Right ventricle myocardium superior (tissue), 1 donor: ENCODE measurements at regions not wholly inside any gene's neighbourhood (a gene's known extent, or its start where the extent isn't known, plus 50 kb on each side); places are given as distances from the start of the nearest gene placed in this dataset.

Experiments
- ATAC-seq: fragments of 200-7000 bp; cut with Tn5 transposase; one replicate; pipeline ENCODE4 v1.9.1; 2020; ENCODE audit warnings: mild to moderate bottlenecking; ENCODE audit not compliant: poor library complexity
- DNase-seq: peaks from one replicate; pipeline ENCODE4 v3.0.0-alpha.2; 2020
- intact Hi-C: fragments of 100-400 bp; cut with DNase I; formaldehyde crosslinking; loops from one replicate; pipeline ENCODE4 v1.11.2; 2022
- donor health status: DM: no; HTN: yes; CAD: no; lungs with severe emphysema.

DNA sequence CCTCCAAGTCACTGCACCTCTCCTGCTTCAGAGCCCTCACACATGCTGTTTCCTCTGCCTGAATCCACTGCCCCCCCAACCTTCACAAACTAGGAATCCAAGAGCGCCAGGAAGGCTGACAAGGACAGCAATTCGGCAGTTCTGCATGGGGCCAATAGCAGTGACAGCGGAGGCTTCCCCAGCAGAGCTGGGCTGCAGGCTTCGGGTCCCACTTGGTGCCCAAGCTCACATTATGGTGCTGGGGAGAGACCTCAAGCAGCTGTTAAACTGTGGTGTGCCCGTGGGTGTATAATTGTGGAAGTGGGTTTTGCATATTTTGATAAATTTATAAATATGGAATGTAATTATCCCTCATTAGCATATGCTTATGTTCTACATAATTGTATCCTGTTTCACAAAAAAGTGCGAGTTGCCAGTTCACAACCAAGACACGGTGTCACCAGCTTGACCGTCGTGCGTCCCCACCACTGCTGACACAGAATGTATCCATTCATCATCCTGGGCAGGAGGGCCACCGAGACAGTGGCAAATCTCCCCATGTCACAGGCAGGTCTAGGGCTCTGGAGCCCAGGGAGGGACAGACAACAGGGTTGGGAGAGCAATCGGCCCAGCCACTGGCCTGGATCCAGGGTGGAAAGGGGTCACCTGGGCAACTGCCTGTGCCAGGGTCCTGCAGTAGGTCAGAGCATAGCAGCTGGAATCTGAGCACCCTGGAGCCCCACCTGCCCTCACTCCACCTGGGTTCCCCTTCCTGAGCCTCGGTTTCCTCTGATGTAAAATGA is 81.6 kb downstream of the MATN1 start:
- intact Hi-C loops: no loop called here
- DNase-seq (no peak), ATAC-seq (no peak)

DNA sequence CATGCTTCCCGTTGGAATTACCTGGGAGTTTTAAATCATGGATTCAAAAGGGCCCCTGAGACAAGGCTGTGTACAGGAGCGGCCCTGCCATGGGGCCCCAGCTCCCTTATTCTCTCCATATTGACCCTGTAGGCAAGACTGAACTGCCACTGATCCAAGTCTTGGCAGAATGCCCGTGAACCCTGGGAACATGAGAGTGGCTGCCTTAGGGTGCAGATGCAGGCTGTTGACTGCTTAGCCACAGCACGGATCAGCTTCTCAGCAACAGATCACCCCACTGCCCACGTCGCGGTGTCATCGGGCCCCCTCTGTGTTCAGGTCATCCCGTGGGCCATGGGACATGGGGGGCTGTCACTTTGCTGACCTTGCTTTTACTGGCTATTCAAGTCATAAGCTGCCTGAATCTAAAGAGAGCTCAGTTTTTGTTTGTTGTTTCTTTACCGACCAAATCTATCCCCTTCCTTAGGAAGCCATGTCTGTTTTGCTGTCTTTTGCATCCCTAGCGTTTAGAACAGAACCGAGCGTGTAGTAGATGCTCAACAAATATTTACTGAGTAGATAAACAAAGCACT is 83.4 kb downstream of the MATN1 start:
- ATAC-seq: no peak
- intact Hi-C loops: no loop called here
- DNase-seq: no peak

DNA sequence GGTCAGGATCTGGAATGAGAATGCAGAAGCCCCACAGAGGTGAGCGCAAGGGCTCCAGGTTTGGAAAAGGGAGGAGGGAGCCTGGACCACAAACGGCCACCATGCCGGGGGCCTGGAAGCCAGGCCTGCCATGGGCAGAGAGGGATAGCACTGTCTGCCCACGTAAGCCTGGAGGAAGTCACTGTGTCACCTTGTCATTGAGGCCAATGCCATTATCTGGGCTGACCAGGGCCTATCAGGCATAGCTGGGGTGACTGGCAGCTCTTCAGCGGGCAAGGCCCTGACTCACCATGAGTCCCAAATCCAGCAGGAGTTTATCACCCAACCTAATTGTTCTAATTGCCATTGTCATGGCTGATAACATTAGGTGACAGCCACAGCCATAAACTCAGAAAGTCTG is 84.6 kb downstream of the MATN1 start:
- intact Hi-C loops: no loop called here
- DNase-seq (no peak), ATAC-seq (peak; percentile 81)

DNA sequence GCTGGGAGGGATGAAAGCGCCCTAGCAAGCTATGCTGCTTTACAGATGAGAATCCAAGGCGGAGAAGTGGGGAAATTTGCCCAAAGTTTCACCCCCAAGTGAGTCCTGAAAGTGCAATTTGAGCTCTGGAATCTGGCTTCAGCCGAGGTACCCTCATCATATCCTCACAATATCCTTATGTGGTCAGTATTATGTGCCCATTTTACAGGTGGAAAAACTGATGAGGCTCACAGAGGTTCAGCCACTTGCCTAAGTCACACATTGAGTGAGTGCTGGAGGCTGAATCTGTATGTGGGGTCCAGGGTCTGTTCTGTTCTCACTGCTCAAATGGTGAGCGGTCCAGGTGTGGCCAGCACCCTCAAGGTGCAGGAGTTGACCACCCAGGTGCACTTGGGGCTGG is 85.3 kb downstream of the MATN1 start:
- no peak for DNase-seq
- ATAC-seq: no peak
- intact Hi-C loops: no loop called here

DNA sequence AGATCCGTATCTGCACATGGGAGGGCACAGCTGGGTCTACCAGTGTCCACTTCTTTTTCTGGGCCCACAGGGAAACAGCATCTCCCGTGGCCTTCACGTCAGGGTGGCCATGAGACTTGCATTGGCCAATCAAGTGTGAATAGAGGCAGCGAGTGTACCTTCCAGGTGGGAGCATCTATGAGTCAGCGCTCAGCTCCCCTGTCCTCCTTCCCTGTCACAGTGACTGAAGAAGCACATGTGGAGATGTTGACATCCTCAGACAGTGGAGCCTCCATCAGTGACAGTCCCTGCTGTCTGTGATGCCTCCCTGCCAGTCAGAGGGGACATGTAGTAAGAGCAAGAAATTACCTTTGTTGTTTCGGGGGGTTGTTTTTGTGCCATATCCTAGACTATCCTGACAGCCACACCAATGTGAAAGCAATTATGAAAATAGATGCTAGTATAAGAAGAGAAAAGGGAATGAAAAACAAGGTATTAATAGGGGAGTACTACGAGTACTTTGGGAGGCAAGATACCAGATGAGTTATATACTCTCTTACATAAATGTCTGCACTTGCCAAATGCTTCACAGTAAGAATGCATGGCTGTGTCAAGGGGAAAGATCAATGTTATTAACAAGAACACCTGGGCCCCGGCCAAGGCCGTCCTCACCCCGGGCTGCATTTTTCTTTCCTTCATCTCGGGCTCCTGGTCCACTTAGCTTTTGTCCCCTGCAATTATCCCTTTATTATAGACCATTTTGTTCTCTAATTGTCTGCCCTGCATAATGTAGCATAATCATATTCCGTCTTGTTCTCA is 86.0 kb downstream of the MATN1 start:
- ATAC-seq (peak; percentile 72), DNase-seq (peak; percentile 54)
- intact Hi-C loops: no loop called here

DNA sequence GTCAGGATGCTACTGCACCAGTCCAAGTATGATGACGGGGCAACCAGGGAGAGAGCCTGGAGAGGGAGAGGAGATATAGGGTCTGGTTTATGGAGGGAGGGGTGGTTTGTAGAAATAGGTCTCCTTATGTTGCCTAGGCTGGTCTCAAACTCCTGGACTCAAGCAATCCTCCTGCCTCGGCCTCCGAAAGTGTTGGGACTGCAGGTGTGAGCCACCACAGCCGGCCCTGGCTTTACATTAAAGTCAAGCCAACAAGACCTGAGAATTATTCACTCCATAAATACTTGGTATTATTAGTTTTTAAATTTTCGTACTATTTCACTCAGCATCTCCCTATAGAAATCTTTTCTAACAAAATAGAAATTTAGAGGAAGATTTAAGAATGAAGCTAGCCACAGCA is 86.8 kb downstream of the MATN1 start:
- no peak for ATAC-seq

DNA sequence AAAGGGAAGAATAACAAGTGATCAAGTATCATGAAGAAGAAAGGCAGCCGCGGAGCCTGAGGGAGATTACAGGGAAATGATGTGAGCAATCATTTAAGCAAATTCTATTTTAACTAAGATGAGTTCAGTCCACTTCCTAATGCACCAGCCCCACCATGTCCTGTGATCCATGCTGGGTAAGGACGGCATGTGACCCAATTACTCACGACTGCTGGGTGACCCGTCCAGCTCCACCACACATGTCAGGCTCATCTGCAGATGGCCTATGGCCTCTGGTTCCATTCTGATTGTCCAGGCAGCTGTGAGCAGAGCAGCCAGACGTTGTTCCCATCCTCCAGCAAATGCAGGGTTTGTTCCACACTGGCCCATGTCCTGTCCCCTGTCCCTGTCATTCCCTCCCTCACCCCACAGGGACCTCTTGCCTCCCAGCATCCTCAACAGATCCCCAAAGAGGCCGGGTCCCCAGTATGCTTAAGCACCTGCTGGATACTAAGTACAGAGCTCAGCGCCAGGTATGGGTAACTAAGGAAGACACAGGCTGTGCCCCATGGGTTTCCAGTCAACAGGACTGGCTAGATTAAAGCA is 87.9 kb downstream of the MATN1 start:
- no peak for ATAC-seq
- DNase-seq: no peak
- intact Hi-C loops: no loop called here

More for the DNA sequence above, 86.8 kb downstream of the MATN1 start:
- no peak for DNase-seq
- intact Hi-C loops: no loop called here

DNA sequence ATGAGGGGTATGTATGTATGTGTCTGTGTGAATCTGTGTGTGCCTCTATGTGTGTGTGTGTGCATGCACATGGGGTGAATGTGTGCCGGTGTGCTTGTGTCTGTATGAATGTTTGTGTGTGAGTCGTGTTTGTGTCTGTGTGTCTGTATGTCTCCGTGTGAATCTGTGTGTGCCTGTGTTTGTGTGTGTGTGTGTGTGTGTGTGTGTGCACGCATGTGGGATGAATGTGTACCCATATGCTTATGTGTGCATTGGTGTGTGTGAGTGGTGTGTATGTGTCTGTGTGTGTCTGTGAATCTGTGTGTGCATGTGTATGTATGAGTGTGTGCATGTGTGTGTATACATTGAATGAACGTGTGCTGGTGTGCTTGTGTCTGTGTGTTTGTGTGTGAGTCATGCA is 88.9 kb downstream of the MATN1 start:
- DNase-seq (no peak), ATAC-seq (no peak)
- intact Hi-C loops: no loop called here

DNA sequence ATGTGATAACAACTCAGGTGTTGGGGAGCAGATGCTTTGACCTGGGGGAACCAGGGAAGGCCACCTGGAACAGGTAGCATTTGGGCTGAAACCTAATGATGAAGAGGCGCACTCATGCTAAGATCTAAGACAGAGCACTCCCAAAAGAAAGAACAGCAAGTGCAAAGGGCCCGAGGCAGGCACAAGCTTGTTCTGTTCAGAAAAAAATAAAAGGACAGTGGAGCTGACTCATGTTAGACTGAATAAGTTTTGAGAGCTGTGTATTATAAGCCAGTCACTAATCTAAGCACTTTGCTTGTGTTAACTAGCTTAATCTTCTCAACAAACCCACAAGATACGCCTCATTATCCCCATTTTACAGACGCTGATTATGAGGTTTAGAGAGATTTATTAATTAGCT is 90.1 kb downstream of the MATN1 start:
- ATAC-seq (no peak), DNase-seq (no peak)
- intact Hi-C loops: no loop called here

DNA sequence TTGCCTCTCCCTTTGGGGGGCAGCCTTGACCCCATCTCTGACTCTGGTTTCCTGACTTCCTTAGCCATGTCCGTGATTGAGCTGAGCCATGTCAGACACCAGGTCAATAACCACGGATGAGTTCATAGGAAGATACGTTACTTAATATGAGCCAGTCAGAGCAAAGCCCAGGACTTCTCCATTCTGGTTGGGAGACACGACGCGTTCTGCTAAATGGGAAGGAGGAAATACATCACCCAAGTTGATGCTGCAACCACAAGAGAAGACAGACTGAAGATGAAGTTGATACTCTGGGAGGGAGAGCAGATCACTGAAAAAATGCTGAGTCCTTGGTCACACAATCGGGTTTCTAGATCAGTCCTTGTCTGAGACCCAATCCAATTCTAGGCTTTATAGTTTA is 90.9 kb downstream of the MATN1 start:
- intact Hi-C loops: no loop called here
- DNase-seq (no peak), ATAC-seq (no peak)

DNA sequence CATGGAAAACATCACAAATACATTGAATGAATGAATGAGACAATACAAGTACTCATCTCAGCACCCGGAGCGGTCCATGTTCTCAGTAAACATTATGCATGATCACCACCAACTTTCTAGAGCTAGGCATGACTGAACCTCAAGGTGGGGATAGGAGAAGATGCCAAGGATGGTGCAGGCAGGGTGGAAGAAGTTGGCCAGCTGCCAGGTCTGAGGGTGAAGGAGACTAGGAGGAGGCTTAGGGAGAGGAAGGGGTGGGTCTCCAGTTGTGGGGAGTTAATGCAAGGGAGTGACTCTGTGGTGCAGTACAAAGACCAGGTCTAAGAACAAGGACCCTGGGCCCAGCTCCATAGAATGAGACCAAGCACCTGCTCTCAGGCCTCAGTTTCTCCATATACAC is 91.7 kb downstream of the MATN1 start:
- DNase-seq (no peak), ATAC-seq (no peak)

DNA sequence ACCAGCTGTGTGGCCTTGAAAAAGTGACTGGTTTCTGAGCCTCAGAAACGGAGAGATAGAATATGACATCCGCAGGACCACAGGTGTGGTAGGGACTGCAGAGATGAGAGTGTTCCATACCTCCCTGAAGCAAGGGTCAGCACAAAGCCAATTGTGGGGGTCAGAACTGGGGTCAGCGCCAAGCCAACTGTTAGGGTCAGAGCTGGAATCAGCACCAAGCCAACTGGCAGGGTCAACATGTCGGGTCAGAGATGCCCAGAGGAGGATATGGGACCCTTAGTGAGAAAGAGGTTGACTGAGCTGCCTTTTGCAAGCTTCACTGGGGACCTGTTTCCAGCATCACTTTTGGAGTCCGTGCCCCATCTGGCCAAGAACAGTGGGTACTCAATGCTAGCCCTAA is 93.9 kb downstream of the MATN1 start:
- DNase-seq (no peak), ATAC-seq (no peak)
- intact Hi-C loops: no loop called here

More for the DNA sequence above, 91.7 kb downstream of the MATN1 start:
- intact Hi-C loops: no loop called here

DNA sequence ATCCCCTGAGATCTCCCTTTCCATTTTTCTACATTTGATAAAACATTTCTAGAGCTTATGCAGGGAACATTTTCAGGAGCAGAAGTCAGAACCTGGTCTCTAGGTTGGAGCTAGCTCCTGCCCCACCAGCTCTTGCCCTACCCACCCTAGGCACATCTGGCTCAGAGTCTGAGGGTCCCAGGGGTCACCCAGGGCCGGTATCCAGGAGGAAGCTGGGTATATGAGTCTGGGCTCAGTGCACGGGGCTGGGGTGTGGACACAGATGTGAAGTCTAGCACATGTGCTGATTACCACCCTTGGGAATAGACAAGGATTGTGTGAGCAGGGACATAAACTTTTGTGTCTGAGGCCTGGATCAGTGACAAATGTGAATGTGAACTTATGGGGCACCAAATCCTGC is 95.4 kb downstream of the MATN1 start:
- ATAC-seq: no peak
- intact Hi-C loops: no loop called here
- no peak for DNase-seq

DNA sequence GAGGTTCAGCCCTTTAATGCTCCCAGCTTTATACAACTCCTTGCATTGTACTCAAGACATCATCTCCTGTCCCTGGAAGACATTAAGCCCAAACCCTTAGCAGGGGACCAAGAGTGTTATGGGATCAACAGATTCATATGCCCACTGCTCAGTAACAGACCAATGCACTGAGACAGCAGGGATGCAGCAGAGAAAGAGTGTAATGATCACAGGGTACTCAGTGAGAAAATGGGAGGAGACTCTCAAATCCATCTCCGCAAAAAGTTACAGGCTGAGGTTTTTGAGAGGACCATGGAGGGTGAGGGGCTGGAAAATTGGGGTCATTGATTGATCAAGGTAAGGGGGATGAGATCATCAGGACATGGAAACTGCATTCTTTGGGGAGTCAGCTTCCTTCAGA is 96.2 kb downstream of the MATN1 start:
- ATAC-seq: no peak
- DNase-seq: no peak
- intact Hi-C loops: no loop called here

DNA sequence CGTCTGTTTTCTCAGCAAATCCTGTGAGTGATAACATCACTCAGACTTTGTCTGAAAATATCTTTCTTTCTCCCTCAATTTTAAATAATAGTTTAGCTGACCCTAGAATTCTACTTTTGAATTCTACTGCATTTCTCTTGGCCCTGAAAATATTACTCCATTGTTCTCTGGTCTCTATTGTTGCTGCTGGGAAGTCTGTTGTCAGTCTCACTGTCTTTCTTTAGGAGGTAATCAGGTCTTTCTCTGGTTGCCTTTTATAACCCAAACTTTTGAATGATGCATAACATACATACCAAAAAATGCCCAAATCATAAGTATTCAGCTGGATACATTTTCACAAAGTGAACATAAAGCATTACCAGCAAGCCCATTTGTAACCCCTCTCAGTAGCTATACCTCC is 100.0 kb downstream of the MATN1 start:
- intact Hi-C loops: no loop called here
- DNase-seq: no peak
- ATAC-seq: no peak

DNA sequence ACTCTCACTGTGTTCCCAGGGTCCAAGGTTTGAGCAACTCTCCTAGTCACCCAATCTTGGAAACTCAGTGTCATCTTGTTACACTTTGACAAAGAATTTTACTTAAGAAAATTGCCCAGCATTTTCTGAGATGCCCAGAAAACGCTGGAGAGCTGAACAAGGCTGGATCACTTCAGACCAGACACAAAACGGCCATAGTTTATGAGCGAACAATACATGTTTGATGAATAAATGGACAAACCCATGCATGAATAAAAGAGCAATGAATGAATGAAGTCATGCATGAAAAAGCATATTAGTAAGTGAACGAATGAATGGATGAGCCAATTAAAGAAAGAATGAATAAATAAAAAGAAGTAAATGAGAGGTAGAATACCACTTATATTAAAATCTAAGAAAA is 103.8 kb downstream of the MATN1 start:
- intact Hi-C loops: no loop called here
- DNase-seq: no peak
- no peak for ATAC-seq

DNA sequence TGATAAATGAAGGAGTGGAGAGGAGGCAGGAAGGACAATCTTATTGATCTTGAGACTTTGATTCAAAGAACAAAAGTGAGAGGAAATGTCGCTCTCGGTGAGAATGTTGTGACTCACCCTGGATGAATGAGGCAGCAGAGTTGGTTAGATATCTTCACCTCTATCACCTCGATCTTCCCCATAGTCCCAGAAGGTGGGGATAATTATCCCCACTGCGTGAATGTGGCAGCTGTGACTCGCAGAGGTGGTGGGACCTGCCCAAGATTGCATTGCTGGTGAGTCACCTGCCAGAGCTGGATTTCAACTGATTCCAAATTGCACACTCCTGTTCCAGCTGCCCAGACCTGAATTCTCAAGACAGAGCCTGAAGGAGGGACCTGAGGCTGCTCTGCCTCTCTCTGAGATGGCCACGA is 105.0 kb downstream of the MATN1 start:
- intact Hi-C loops: no loop called here
- ATAC-seq (no peak), DNase-seq (no peak)

DNA sequence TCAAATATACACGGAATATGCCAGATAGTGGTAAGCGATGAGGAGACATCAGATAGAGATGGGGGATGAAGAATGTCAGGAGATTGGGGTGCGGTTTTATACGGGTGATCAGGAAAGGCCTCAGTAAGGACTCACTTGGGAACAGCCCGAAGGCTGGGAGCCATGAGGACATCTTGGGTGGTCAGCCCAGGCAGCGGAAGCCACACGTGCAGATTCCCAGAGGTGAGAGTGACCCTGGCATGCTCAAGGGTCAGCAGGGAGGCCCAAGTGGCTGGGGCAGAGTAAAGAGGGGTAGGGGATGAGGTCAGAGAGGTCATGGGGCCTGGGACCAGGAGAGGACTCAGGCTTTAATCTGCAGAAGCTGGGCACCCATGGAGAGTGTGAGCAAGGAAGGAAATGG is 106.6 kb downstream of the MATN1 start:
- no peak for ATAC-seq
- no peak for DNase-seq
- intact Hi-C loops: no loop called here

DNA sequence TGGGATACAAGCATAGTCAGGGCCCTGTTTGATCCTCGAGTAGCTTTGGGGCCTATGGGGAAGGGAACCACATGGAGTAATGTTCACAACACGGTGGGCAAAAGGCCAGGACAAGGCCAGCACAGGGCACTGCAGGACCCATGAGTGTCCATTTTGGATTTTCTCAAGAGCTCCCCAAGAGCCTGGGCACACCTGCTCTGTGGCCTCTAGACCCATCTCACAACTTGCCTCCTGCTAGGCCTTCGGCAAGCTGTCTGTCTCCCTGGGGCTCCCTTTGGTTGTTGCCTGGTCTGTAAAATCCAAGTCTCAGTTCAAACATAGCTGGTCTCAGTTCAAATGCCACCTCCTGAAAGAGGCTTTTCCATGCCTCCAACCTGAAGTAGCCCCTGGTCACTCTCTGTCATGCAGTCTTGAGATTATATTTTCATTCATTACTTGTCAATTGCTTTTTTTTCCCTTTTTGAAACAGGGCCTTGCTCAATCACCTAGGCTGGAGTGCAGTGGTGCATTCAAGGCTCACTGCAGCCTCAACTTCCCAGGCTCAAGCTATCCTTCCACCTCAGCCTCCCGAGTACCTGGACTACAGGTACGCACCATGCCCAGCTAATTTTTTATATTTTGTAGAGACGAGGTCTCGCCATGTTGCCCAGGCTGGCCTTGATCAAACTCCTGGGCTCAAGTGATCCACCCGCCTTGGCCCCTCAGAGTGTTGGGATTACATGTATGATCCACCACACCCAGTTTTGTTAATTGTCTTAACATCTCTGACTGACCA is 107.4 kb downstream of the MATN1 start:
- ATAC-seq: no peak
- intact Hi-C loops: no loop called here
- DNase-seq: no peak
